Fibroblast of peridontal ligament (primary cell): ENCODE measurements at regions not wholly inside any gene's neighbourhood (a gene's known extent, or its start where the extent isn't known, plus 50 kb on each side); places are given as distances from the start of the nearest gene placed in this dataset.

Experiments used
- DNase-seq: peaks from one replicate; pipeline ENCODE4 v3.0.0-alpha.2; 2010; ENCODE audit errors: extremely low read depth

DNA sequence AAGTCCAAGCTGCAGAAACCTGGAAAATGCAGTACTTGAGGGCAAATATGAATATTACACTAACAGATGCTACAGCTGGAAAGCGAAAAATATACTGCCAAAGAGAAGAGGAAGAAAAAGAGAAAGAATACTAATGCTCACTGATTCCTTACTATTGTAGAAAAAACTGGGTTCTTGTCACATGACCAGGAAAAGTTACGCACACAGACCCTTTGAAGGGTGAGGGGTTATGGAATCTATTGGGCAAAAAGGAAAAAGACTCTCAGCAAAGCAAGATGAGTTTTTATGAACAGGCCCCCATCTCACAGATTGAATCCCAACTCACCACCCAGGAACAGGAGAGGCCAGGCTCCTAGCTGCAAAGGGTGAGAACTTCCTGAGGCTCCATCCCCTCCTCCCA, 228.1 kb upstream of the KLF14 start:
- no peak for DNase-seq

GRCh38 chr7:130963339-130963738, 229.3 kb upstream of the KLF14 start:
- no peak for DNase-seq

DNA sequence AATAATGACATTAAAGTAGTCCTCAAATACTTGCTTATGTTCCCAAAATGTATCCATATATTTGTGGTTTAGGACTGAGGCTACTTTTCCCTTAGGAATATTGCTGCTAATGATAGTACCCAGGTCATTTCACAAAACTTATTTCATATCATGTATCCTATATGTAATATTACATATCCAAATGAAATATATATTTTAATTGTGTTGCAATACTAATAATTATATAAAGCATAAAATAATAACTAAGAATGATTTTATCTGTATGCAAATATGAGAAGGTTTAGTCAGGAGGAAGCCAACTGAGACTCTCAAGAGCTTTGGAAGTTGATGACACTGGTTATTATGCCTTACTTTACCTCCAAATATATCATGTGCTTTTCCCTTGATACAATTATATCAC, 231.5 kb upstream of the KLF14 start:
- DNase-seq: no peak

- DNase-seq: peak; percentile 75
These were observed 232.4 kb upstream of the KLF14 start for GRCh38 chr7:130966246-130967009.

- DNase-seq: no peak
These were observed 236.2 kb upstream of the KLF14 start for GRCh38 chr7:130970196-130970595.

DNA sequence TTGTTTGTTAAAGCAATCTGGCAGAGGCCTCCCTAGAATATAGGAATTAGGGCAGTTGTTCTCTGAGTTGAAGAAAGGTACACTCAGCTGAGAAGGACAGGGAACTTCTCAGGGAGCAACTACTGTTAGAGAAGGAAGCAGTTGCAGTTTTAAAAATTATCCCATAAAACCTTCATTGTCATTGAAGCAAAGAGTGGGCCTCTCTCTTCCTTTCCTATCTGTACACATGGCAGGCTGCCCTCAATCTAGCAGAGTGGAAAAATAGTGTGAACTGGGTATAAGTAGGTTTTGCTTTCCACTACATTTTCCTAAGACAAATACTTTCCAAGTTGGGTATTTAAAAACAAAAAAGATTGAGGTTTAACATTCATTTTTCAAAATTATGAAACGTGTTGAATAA, 236.7 kb upstream of the KLF14 start:
- DNase-seq: peak; percentile 55

- no peak for DNase-seq
These were observed 237.3 kb upstream of the KLF14 start for GRCh38 chr7:130971297-130971696.

- no peak for DNase-seq
These were observed 238.2 kb upstream of the KLF14 start for GRCh38 chr7:130972201-130972600.

- DNase-seq: no peak
These were observed 239.6 kb upstream of the KLF14 start for GRCh38 chr7:130973637-130974036.

DNA sequence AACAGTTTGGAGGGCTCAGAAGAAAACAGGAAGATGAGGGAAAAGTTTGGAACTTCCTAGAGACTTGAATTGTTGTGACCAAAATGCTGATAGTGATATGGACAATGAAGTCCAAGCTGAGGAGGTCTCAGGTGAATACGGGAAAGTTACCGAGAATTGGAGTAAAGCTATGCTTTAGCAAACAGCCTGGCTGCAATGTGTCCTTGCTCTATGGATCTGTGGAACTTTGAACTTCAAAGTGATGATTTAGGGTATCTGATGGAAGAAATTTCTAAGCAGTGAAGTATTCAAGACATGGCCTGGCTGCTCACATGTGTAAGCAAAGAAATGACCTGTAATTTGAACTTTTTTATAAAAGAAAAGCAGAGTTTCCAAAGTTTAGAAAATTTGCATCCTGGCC, 240.2 kb upstream of the KLF14 start:
- no peak for DNase-seq

GRCh38 chr7:130974794-130975193, 240.8 kb upstream of the KLF14 start:
- no peak for DNase-seq

DNA sequence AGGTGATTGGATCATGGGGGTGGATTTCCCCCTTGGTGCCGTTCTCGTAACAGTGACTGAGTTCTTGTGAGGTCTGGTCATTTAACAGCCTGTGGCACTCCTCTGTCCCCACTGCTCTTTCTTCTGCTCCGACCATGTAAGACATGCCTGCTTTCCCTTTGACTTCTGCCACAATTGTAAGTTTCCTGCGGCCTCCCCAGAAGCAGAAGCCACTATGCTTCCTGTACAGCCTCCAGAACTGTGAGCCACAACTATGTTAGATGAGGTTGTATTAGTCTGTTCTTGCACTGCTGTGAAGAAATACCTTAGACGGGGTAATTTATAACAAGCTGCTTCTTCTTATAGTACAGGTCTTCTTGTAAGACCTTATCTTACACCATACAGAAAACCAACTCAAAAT, 241.7 kb upstream of the KLF14 start:
- DNase-seq: no peak

GRCh38 chr7:130982160-130982638, 248.2 kb upstream of the KLF14 start:
- peak; percentile 49 for DNase-seq

- DNase-seq: no peak
These were observed 248.6 kb upstream of the KLF14 start for GRCh38 chr7:130982651-130983050.

GRCh38 chr7:130985361-130985760, 251.4 kb upstream of the KLF14 start:
- DNase-seq: no peak

DNA sequence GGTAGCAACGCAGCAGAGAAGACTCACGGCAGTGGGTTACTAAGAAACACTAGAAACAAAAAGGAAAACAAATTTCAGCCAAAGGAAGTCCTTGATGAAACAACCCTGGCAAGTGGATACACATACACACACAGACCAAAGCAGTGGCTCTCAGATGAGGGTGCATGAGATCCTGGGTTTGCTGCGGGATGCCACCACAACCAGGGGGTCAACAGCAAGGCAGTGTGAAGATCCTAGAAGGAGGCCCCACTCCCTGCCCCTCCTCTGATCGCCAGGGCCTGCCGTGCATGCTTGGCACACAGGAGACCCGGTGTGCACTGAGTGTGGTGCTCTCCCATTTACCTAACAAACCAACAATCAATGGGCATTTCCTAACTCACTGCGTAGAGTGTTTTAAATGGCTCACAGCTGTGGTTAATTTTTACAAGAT, 252.3 kb upstream of the KLF14 start:
- peak; percentile 65 for DNase-seq

- DNase-seq: no peak
These were observed 253.1 kb upstream of the KLF14 start for GRCh38 chr7:130987092-130987491.

- peak; percentile 41 for DNase-seq
These were observed 254.4 kb upstream of the KLF14 start for GRCh38 chr7:130988443-130988842.

GRCh38 chr7:130989101-130989795, 255.2 kb upstream of the KLF14 start:
- DNase-seq: no peak

- no peak for DNase-seq
These were observed 256.3 kb upstream of the KLF14 start for GRCh38 chr7:130990178-130990832.

- DNase-seq: no peak
These were observed 259.8 kb upstream of the KLF14 start for GRCh38 chr7:130993671-130994365.
